ENCODE measurements at regions not wholly inside any gene's neighbourhood (a gene's known extent, or its start where the extent isn't known, plus 50 kb on each side); places are given as distances from the start of the nearest gene placed in this dataset.

- TF ChIP-seq CTCF (IDR thresholded peaks at IDR 0.05), result no peak
- TF ChIP-seq POLR2A (IDR thresholded peaks at IDR 0.05), result no peak
Measured at GRCh38 chr15:61748529-61748928, 311.7 kb downstream of the VPS13C start.

Data from tibial nerve (tissue), 3 donors.